ENCODE measurements at regions not wholly inside any gene's neighbourhood (a gene's known extent, or its start where the extent isn't known, plus 50 kb on each side); places are given as distances from the start of the nearest gene placed in this dataset.

DNA sequence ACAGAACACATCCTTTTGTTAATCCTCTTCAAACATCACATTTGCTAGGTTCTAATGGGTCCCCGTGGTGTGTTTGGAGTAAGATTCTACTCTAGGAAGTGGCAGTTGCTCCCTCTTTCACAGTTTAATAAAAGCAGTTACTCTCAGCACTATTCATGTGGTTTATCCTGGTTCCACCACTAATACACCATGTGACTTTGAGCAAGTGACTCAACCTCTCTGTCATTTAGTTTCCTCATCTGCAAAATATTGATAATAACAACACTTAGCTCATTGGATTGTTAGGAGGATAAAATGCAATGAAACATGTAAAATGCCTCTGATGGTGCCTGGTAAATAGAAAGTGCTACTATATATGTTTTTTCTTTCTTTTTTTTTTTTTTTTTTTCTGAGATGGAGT, 488.0 kb upstream of the NOX3 start:
- intact Hi-C loops (cut with micrococcal nuclease) = no loop called here
- Mint-ChIP-seq H3K4me1 (ENCODE audit: low read depth) (no peaks in the 10 kb centered on the region), H3K27ac (no peak overlapping the region), H3K36me3 (ENCODE audit: low read depth) (no peaks in the 10 kb centered on the region), H3K9me3 (peaks cover 9% of the 10 kb centered on the region), H3K4me3 (ENCODE audit: low read depth) (no peak overlapping the region), H3K27me3 (ENCODE audit: low read depth) (no peaks in the 10 kb centered on the region)
- no peak for DNase-seq (ENCODE audit: low spot score)

DNA sequence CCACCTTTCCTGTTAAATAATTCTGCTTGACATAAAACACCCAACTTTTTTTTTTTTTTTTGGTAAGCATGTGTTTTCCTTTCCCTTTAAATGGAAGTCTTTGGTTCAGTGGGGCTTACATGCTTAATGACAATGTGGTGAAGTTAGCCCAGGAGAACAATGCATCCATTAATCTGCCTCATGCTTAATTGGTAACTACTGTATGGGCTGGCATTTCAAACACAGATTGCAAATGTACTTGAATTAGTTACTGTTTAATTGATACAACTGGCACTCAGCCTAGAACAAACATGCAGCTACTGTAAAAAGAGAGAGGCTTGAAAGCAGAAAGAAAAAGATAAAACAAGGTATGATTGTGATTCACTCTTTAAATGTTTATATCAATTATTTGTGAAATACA, 483.6 kb upstream of the NOX3 start:
- no peaks in the 10 kb centered on the region for H3K9me3 Mint-ChIP-seq
- no peak overlapping the region for H3K27ac Mint-ChIP-seq
- no peaks in the 10 kb centered on the region for H3K27me3 Mint-ChIP-seq (ENCODE audit: low read depth)
- H3K36me3 Mint-ChIP-seq (ENCODE audit: low read depth) = no peaks in the 10 kb centered on the region
- H3K4me1 Mint-ChIP-seq (ENCODE audit: low read depth) = no peaks in the 10 kb centered on the region
- no peak for DNase-seq (ENCODE audit: low spot score)
- intact Hi-C loops (cut with micrococcal nuclease) = no loop called here
- no peak overlapping the region for H3K4me3 Mint-ChIP-seq (ENCODE audit: low read depth)

DNA sequence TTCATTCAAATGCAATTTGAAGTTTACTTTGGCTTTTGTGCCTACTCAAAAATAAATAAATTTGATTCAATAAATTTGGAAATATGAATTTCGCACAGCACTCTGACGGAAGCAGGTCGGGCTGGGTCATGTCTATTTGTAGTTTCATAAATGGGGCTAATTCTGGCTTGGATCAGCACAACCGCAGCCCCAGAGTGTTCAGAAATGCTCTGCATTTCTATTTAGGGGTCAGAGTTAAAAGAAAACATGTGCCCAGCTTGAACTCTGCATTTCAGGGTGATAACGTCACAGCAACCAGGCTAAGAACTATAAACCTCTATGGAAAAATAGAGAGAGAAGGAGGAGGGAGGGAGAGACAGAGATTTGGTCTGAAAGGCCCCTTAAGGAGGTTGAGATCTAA, 480.9 kb upstream of the NOX3 start:
- no peak overlapping the region for H3K4me3 Mint-ChIP-seq (ENCODE audit: low read depth)
- no peaks in the 10 kb centered on the region for H3K27me3 Mint-ChIP-seq (ENCODE audit: low read depth)
- intact Hi-C loops (cut with micrococcal nuclease) = no loop called here
- H3K36me3 Mint-ChIP-seq (ENCODE audit: low read depth) = no peaks in the 10 kb centered on the region
- DNase-seq (ENCODE audit: low spot score) = no peak
- no peak overlapping the region for H3K27ac Mint-ChIP-seq
- H3K9me3 Mint-ChIP-seq = no peaks in the 10 kb centered on the region
- no peaks in the 10 kb centered on the region for H3K4me1 Mint-ChIP-seq (ENCODE audit: low read depth)

DNA sequence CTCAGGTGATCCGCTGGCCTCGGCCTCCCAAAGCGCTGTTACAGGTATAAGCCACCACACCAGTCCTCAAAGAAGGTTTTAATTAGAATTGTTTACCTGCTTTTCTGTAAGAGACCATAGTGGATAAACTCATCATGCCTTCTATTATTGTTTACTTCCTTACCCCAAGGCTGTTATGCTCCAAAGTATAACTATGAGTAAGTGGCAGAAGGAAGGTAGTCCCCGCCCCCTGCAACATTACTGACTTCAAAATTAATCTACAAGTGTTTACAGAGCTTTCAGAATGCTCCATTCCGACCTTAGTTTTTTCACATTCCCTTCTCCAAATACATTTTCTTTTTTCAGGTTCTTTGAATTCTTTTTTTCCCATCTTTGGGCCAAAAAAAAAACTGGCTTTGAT, 480.5 kb upstream of the NOX3 start:
- Mint-ChIP-seq H3K27me3 (ENCODE audit: low read depth) (no peaks in the 10 kb centered on the region), H3K9me3 (no peaks in the 10 kb centered on the region), H3K36me3 (ENCODE audit: low read depth) (no peaks in the 10 kb centered on the region), H3K27ac (no peak overlapping the region), H3K4me1 (ENCODE audit: low read depth) (no peaks in the 10 kb centered on the region), H3K4me3 (ENCODE audit: low read depth) (no peak overlapping the region)
- no peak for DNase-seq (ENCODE audit: low spot score)
- intact Hi-C loops (cut with micrococcal nuclease) = no loop called here

DNA sequence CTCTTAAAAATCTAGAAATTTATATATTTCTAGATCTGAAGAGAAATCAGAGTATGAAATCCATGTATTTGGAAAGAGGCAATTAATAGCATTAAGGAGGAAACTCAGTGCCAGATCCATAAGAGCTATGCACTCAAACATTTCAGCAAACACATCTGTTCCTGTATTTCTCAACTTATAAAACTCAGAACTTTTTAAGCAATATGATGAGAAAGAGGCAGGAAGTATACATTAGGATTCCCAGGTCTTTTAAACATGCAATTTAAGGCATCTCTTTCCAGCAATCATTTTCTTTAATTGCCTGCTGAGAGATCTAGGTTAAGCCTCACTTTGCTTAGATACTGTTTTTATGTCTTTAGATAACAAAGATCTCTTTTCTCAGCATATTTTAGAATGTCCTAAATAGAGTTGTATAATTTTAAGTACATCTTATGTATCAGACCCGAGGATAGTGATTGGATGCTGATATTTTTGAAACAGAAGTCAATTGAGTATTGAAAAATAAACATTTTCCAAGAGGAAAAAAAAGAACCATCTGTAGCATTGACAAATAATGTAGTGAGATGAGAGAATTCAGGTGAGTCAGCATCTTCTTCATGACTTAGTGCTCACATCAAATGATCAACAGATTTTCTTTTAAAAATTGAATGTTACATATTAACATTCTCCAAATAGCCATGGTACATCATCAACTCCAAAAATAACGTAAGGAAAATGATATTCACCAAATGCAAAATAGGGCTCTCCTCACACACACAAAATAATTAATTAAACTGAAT, 461.4 kb upstream of the NOX3 start:
- no peak overlapping the region for H3K4me3 Mint-ChIP-seq (ENCODE audit: low read depth)
- no peak for DNase-seq (ENCODE audit: low spot score)
- intact Hi-C loops (cut with micrococcal nuclease) = no loop called here
- H3K36me3 Mint-ChIP-seq (ENCODE audit: low read depth) = no peaks in the 10 kb centered on the region
- no peak overlapping the region for H3K27ac Mint-ChIP-seq
- no peaks in the 10 kb centered on the region for H3K9me3 Mint-ChIP-seq
- H3K27me3 Mint-ChIP-seq (ENCODE audit: low read depth) = no peaks in the 10 kb centered on the region
- no peaks in the 10 kb centered on the region for H3K4me1 Mint-ChIP-seq (ENCODE audit: low read depth)

DNA sequence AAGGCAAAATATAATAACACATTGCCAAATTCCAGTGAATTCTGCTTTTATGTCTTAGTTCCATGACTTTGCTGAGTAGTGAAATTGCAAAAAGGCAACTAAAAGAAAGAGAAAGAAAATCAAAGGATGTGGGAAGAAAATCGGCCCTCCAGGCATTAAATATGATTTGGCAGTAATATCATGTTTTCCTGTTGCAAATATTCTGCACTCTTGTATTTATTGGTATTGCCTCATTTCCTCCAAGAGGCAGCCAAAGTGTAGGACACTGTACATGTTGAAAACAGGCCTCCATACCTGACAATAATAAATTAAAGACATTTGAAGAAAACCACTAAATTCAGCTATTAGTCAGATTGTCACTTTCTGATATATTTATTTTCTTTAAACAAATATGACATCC, 460.0 kb upstream of the NOX3 start:
- Mint-ChIP-seq H3K9me3 (peaks cover 4% of the 10 kb centered on the region), H3K4me3 (ENCODE audit: low read depth) (no peak overlapping the region), H3K27ac (no peak overlapping the region), H3K27me3 (ENCODE audit: low read depth) (no peaks in the 10 kb centered on the region), H3K4me1 (ENCODE audit: low read depth) (no peaks in the 10 kb centered on the region), H3K36me3 (ENCODE audit: low read depth) (no peaks in the 10 kb centered on the region)
- intact Hi-C loops (cut with micrococcal nuclease) = no loop called here
- DNase-seq (ENCODE audit: low spot score) = no peak

DNA sequence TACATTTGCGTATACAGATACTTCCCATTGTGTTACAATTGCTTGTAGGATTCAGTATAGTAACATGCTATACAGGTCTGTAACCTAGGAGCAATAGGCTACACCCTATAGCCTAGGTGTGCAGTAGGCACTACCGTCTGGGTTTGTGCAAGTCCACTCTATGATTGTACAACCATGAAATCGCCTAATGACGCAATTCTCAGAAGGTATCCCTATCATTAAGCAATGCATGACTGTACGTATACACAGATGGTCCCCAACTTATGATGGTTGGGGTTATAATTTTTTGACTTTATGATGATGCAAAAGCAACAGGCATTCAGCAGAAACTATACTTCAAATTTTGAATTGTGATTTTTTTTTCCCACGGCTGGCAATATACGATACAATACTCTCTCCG, 458.2 kb upstream of the NOX3 start:
- peaks cover 9% of the 10 kb centered on the region for H3K9me3 Mint-ChIP-seq
- no peaks in the 10 kb centered on the region for H3K4me1 Mint-ChIP-seq (ENCODE audit: low read depth)
- H3K27ac Mint-ChIP-seq = no peak overlapping the region
- no peaks in the 10 kb centered on the region for H3K27me3 Mint-ChIP-seq (ENCODE audit: low read depth)
- intact Hi-C loops (cut with micrococcal nuclease) = no loop called here
- H3K36me3 Mint-ChIP-seq (ENCODE audit: low read depth) = no peaks in the 10 kb centered on the region
- no peak for DNase-seq (ENCODE audit: low spot score)
- no peak overlapping the region for H3K4me3 Mint-ChIP-seq (ENCODE audit: low read depth)

DNA sequence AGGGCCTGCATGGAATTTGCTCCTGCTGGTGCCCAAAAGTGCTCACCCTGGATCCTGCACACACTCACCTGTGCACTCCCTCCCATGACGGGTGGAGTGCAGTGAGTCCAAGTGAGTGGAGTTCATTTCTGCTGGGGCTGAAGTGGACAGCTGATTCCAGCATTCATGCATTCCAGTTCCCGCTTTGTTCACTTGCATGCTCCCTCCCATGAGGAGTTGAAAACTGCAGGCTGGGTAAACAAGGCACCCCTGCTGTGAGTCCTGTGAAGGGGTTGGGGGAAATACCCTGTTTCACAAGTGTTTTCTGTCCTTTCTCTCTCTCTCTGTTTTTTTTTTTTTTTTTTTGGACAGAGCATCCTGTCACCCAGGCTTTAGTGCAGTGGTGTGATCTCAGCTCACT, 454.1 kb upstream of the NOX3 start:
- no peak for DNase-seq (ENCODE audit: low spot score)
- intact Hi-C loops (cut with micrococcal nuclease) = no loop called here
- no peak overlapping the region for H3K27ac Mint-ChIP-seq
- no peaks in the 10 kb centered on the region for H3K4me1 Mint-ChIP-seq (ENCODE audit: low read depth)
- no peak overlapping the region for H3K4me3 Mint-ChIP-seq (ENCODE audit: low read depth)
- peaks cover 13% of the 10 kb centered on the region for H3K9me3 Mint-ChIP-seq
- no peaks in the 10 kb centered on the region for H3K27me3 Mint-ChIP-seq (ENCODE audit: low read depth)
- H3K36me3 Mint-ChIP-seq (ENCODE audit: low read depth) = no peaks in the 10 kb centered on the region

DNA sequence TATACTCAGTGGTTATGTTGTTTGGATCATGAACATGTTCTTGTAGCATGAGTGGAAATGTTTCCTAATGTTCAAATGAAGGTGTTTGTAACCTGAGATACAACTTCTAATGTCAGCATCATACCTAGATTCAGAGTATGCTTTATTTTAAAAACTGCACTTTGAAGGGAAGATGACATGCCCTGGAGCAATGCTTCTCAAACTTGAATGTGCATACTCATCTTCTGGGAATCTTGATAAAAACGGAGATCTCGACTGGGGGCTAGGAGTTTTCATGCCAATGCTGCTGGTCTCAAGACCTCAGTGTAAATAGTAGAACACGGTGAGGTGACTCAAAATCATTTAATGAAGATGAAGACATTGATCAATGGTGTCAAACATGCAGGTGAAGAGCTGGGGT, 440.0 kb upstream of the NOX3 start:
- intact Hi-C loops (cut with micrococcal nuclease) = no loop called here
- H3K4me3 Mint-ChIP-seq (ENCODE audit: low read depth) = no peak overlapping the region
- H3K4me1 Mint-ChIP-seq (ENCODE audit: low read depth) = peaks cover 2% of the 10 kb centered on the region
- no peak for DNase-seq (ENCODE audit: low spot score)
- H3K27me3 Mint-ChIP-seq (ENCODE audit: low read depth) = no peaks in the 10 kb centered on the region
- no peaks in the 10 kb centered on the region for H3K36me3 Mint-ChIP-seq (ENCODE audit: low read depth)
- H3K9me3 Mint-ChIP-seq = no peaks in the 10 kb centered on the region
- H3K27ac Mint-ChIP-seq = no peak overlapping the region

DNA sequence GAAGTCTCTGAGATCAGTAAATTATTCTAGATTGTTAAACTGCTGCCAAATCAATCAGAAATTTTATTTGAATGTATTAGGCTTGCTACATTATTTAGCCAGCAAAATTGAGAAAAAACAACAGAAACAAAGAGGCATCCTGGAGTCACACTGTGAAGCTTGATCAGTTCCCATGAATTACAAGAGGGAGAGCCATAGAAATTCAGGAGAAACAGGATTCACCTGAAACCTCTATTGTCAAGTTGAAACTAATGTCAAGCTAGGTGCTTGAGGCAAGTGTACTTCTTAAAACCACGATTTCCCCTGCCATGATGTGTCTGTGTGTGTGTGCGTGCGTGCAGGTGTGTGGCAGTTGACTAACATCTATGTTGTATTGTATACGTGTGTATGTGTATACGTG, 439.1 kb upstream of the NOX3 start:
- DNase-seq (ENCODE audit: low spot score) = no peak
- H3K36me3 Mint-ChIP-seq (ENCODE audit: low read depth) = no peaks in the 10 kb centered on the region
- intact Hi-C loops (cut with micrococcal nuclease) = no loop called here
- no peak overlapping the region for H3K4me3 Mint-ChIP-seq (ENCODE audit: low read depth)
- H3K9me3 Mint-ChIP-seq = no peaks in the 10 kb centered on the region
- no peaks in the 10 kb centered on the region for H3K27me3 Mint-ChIP-seq (ENCODE audit: low read depth)
- no peak overlapping the region for H3K27ac Mint-ChIP-seq
- peaks cover 2% of the 10 kb centered on the region for H3K4me1 Mint-ChIP-seq (ENCODE audit: low read depth)

DNA sequence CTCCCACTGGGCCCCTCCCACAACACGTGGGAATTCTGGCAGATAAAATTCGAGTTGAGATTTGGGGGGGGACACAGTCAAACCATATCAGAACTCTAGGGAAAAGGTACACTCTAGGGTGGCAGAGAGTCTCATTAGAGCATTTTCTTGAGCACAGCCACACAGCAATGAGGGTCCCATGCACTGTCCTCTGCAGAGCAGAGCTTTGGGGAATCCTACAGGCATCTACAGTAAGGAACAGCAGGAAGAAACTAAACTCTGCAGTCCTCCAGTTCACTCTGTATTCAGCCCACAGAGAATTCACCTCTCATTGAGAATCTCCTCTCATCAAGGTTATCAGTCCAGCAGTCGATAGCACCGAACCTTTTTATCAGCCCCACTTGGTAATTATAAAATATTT, 438.6 kb upstream of the NOX3 start:
- no peaks in the 10 kb centered on the region for H3K27me3 Mint-ChIP-seq (ENCODE audit: low read depth)
- no peaks in the 10 kb centered on the region for H3K9me3 Mint-ChIP-seq
- H3K27ac Mint-ChIP-seq = no peak overlapping the region
- intact Hi-C loops (cut with micrococcal nuclease) = no loop called here
- no peak overlapping the region for H3K4me3 Mint-ChIP-seq (ENCODE audit: low read depth)
- no peaks in the 10 kb centered on the region for H3K36me3 Mint-ChIP-seq (ENCODE audit: low read depth)
- H3K4me1 Mint-ChIP-seq (ENCODE audit: low read depth) = peaks cover 2% of the 10 kb centered on the region
- no peak for DNase-seq (ENCODE audit: low spot score)

DNA sequence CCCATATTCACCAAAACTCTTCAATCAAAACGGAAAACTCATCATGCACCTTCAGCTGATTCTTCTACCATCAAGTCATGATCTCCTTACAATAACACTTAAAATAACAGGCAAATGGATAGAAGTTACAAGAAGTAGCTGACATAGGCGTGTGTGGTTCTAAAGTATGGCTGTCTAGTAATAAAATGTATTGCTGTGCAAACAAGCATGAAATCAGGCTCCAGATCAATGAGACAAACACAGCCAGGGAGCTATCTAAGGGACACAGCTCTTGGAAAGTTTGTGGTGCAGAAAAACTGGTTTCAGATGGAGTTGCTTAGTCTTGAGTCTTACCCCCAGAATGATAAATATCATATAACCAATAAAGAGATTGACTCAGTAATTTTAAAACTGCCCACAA, 434.8 kb upstream of the NOX3 start:
- H3K27ac Mint-ChIP-seq = no peak overlapping the region
- H3K27me3 Mint-ChIP-seq (ENCODE audit: low read depth) = no peaks in the 10 kb centered on the region
- intact Hi-C loops (cut with micrococcal nuclease) = no loop called here
- H3K9me3 Mint-ChIP-seq = no peaks in the 10 kb centered on the region
- H3K4me1 Mint-ChIP-seq (ENCODE audit: low read depth) = peaks cover 2% of the 10 kb centered on the region
- H3K4me3 Mint-ChIP-seq (ENCODE audit: low read depth) = no peak overlapping the region
- H3K36me3 Mint-ChIP-seq (ENCODE audit: low read depth) = no peaks in the 10 kb centered on the region
- no peak for DNase-seq (ENCODE audit: low spot score)

DNA sequence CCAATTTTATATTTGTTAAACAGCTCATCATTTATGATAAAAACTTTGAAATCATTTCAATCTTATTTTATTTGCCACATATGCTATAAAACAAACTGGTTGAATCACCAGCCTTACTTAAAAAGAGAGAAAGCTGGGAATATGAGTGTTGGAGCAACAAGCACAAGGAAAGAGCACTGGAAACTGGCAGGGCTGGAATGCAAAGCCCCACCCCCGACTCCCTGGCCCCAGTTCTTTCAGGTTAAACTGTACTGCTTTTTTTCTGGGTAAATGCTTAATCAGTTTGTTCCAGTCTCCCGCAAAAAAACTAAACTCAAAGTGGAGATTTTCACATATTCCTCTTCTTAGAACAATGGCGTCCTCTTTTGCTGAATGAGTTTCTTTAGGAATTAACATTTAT, 433.8 kb upstream of the NOX3 start:
- H3K4me1 Mint-ChIP-seq (ENCODE audit: low read depth) = peaks cover 2% of the 10 kb centered on the region
- intact Hi-C loops (cut with micrococcal nuclease) = no loop called here
- H3K36me3 Mint-ChIP-seq (ENCODE audit: low read depth) = no peaks in the 10 kb centered on the region
- H3K27me3 Mint-ChIP-seq (ENCODE audit: low read depth) = no peaks in the 10 kb centered on the region
- no peak overlapping the region for H3K27ac Mint-ChIP-seq
- H3K4me3 Mint-ChIP-seq (ENCODE audit: low read depth) = no peak overlapping the region
- H3K9me3 Mint-ChIP-seq = no peaks in the 10 kb centered on the region
- DNase-seq (ENCODE audit: low spot score) = no peak

DNA sequence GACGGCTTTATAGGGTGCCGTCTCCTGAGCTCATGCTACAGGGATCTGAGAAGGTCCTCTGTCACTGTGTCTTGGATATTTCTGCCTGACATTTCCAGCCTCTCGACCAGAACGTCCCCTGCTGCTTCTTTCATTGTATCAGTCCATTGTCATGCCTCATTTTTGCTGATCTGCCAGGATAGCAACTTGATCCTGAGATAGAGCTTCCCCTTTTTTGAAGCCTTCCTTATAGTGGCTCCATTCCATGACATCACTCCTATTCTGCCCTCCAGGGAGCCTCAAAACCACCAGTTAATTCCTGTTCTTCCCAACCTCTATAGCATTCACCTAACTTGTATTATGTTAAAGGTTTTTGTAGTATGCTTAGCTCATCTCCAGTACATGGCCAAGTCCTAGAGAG, 431.8 kb upstream of the NOX3 start:
- Mint-ChIP-seq H3K36me3 (ENCODE audit: low read depth) (no peaks in the 10 kb centered on the region), H3K4me1 (ENCODE audit: low read depth) (peaks cover 2% of the 10 kb centered on the region), H3K4me3 (ENCODE audit: low read depth) (no peak overlapping the region), H3K27ac (no peak overlapping the region), H3K27me3 (ENCODE audit: low read depth) (no peaks in the 10 kb centered on the region), H3K9me3 (no peaks in the 10 kb centered on the region)
- intact Hi-C loops (cut with micrococcal nuclease) = no loop called here
- DNase-seq (ENCODE audit: low spot score) = no peak

All from activated T-helper 2 cell treated with anti-CD3 and anti-CD28 coated beads, Interferon-gamma antibody, Interleukin-2, Interleukin-4, amounts not matched to agents 10 μg/mL and 5 μg/mL and 100 μg/mL, durations not matched to agents 14 hours and 24 hours and 36 hours (primary cell).